Vagina (tissue), 2 donors: ENCODE measurements at regions not wholly inside any gene's neighbourhood (a gene's known extent, or its start where the extent isn't known, plus 50 kb on each side); places are given as distances from the start of the nearest gene placed in this dataset.

Experiments used
- CTCF ChIP-seq, 3 experiments: fragments of 450-650 bp in 2 of 3; fragments of 200-600 bp in 1 of 3; sonication (generic) in 1 of 3; IDR thresholded peaks; one replicate each; pipeline ENCODE4 v1.5.1; 2017 to 2019; ENCODE audit warnings: antibody characterized with exemption in 3 of 3, mild to moderate bottlenecking in 2 of 3, moderate library complexity in 2 of 3
- POLR2A ChIP-seq, 2 donors: fragments of 450-650 bp; IDR thresholded peaks; one replicate each; pipeline ENCODE4 v1.6.1; 2017; ENCODE audit warnings: antibody characterized with exemption in 2 of 2, mild to moderate bottlenecking in 2 of 2, moderate library complexity in 2 of 2
- POLR2AphosphoS5 ChIP-seq, 2 donors: sonication (generic); formaldehyde crosslinking; IDR thresholded peaks; one replicate each; pipeline ENCODE4 v1.9.0; 2017; ENCODE audit warnings: antibody characterized with exemption in 2 of 2, mild to moderate bottlenecking in 2 of 2, low read depth in 1 of 2; ENCODE audit not compliant: insufficient read depth in 1 of 2

- TF ChIP-seq CTCF (IDR thresholded peaks at IDR 0.05) (no peak), POLR2A (IDR thresholded peaks at IDR 0.05) (no peak), POLR2AphosphoS5 (IDR thresholded peaks at IDR 0.05; ENCODE audit: insufficient read depth in 1 of 2, low read depth in 1 of 2) (no peak)
Measured at GRCh38 chrX:98605941-98606340, 1722.2 kb downstream of the RPA4 start.
